Large intestine (tissue), 3 donors: ENCODE measurements at regions not wholly inside any gene's neighbourhood (a gene's known extent, or its start where the extent isn't known, plus 50 kb on each side); places are given as distances from the start of the nearest gene placed in this dataset.

Experiments used
- DNase-seq, 2 donors: peaks; one replicate each; pipeline versions ENCODE4 v3.0.0 to v3.0.0-alpha.2; 2013
- H3K27ac ChIP-seq: one replicate; pipeline ENCODE4 v1.5.1; 2013; ENCODE audit warnings: low read length
- H3K27me3 ChIP-seq: 2 replicates; pipeline ENCODE4 v1.6.1; 2013; ENCODE audit warnings: low read length; ENCODE audit not compliant: control insufficient read depth, insufficient read depth
- H3K36me3 ChIP-seq: 2 replicates; pipeline ENCODE4 v1.6.1; 2013; ENCODE audit warnings: low read length; ENCODE audit not compliant: control insufficient read depth, insufficient read depth
- H3K4me1 ChIP-seq: one replicate; pipeline ENCODE4 v1.6.1; 2013; ENCODE audit warnings: low read length; ENCODE audit not compliant: control insufficient read depth, insufficient read depth
- H3K4me3 ChIP-seq: one replicate; pipeline ENCODE4 v1.5.1; 2013; ENCODE audit warnings: low read length
- H3K9me3 ChIP-seq: one replicate; pipeline ENCODE4 v1.6.1; 2013; ENCODE audit warnings: mild to moderate bottlenecking, low read depth, low read length, moderate library complexity; ENCODE audit not compliant: control insufficient read depth
- WGBS: methylation state at CpG from one replicate; pipeline ENCODE4 v1.1.5; 2013; ENCODE audit warnings: low lambda C conversion rate; ENCODE audit not compliant: insufficient coverage; 5-methylcytosine and 5-hydroxymethylcytosine counted together

DNA sequence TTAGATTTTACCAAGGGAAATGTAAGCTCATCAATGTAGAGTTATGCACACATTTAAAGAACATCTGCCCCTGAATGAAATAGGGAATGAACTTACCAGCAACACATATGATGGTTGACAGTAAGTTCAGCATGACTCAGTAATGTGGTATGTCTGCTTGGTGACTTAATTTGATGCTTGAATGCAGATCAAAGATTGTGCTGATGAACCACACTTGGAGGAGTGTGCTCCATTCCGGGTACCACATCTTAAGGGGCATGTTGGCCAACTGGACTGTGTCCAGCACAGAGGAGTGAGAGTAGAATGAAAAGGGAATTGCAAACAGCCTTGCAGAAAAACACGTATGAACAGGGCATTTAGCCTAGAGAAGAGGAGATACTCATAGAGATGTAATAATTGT, 171.0 kb upstream of the RARB start:
- DNase-seq, result no peak
- Histone ChIP-seq H3K9me3 (no peaks in the 10 kb centered on the region), H3K4me3 (no peak overlapping the region), H3K27me3 (no peaks in the 10 kb centered on the region), H3K27ac (no peak overlapping the region), H3K4me1 (no peaks in the 10 kb centered on the region), H3K36me3 (no peaks in the 10 kb centered on the region)
- no CpG with 5 or more reads among the region's 2 CpGs for WGBS

DNA sequence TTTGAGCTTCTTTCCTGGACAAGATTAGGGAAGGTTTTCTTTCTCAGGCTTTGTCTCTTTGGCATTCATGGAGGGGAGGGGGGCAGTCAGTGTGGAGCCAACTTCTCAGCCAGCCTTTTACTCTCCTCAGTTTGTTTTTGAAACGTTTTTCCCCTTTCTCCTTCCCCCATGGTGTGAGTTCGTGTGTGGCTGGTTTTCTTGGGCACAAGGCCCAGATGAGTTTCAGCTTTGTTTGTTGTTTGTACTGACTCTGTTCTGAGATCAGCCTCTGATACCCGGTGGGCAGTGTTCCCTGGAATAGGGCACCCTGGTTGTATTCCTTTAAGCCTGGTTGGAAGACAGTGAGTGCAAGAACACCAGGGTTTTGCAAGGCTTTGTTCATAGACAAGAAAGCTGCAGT, 168.2 kb upstream of the RARB start:
- no peak for DNase-seq
- H3K9me3 ChIP-seq, result no peaks in the 10 kb centered on the region
- H3K27ac ChIP-seq, result no peak overlapping the region

DNA sequence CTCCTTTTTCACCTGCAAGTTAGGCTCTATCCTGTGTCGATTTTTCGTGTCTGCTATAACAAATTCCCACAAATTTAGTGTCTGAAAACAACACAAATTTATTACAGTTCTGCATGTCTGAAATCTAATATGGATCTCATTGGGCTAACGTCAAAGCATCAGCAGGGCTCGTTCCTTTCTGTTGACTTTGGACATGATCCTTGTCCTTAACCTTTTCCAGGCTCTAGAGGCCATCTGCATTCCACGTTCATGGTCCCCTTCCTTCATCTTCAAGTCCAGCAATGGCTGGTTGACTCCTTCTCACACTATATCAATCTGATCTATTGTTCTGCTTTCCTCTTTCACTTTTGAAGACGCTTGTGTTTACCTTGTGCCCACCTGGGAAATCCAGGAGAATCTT, 165.7 kb upstream of the RARB start:
- Histone ChIP-seq H3K27ac (no peak overlapping the region), H3K9me3 (no peaks in the 10 kb centered on the region), H3K36me3 (no peaks in the 10 kb centered on the region), H3K27me3 (no peaks in the 10 kb centered on the region), H3K4me3 (no peak overlapping the region), H3K4me1 (no peaks in the 10 kb centered on the region)
- 77% methylated on average over 3 of the region's 6 CpGs for WGBS
- DNase-seq, result no peak

More for the DNA sequence above, 168.2 kb upstream of the RARB start:
- H3K4me1 ChIP-seq, result no peaks in the 10 kb centered on the region
- H3K36me3 ChIP-seq, result no peaks in the 10 kb centered on the region
- no CpG with 5 or more reads among the region's 3 CpGs for WGBS
- H3K27me3 ChIP-seq, result no peaks in the 10 kb centered on the region
- no peak overlapping the region for H3K4me3 ChIP-seq

DNA sequence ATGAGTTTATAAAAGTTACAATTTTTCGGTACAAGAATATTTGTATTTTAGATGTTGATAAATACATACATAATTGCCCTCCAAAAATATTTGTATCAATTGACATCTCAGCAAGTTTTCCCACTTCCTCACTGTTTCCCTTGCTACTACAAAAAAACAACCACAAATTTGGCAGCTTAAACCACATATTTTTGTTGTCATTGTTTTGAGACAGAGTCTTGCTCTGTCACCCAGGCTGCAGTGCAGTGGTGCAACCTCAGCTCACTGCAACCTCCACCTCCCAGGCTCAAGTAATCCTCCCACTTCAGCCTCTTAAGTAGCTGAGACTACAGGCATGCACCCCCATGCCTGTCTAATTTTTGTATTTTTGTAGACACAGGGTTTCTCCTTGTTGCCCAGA, 162.8 kb upstream of the RARB start:
- H3K27ac ChIP-seq, result no peak overlapping the region
- WGBS, result no CpG with 5 or more reads among the region's 1 CpG
- H3K27me3 ChIP-seq, result no peaks in the 10 kb centered on the region
- no peak for DNase-seq
- H3K9me3 ChIP-seq, result no peaks in the 10 kb centered on the region
- H3K36me3 ChIP-seq, result no peaks in the 10 kb centered on the region
- H3K4me1 ChIP-seq, result no peaks in the 10 kb centered on the region
- no peak overlapping the region for H3K4me3 ChIP-seq

DNA sequence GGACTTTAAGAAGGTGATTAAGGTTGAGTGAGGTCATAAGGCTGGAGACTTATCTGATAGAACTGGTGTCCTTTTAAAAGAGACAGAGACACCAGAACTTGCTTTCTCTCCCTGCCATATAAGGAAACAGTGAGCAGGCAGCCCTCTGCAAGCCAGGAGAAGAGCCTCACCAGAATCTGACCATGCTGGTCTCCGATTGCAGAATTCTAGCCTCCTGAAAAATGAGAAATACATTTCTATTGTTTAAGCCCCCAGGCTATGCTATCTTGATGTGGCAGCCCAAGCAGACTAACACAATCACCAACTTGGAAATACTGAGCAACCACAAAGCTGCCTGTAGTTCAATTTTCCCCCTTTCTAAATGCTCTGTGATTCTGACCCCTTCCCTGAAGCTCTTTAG, 161.4 kb upstream of the RARB start:
- no CpG with 5 or more reads among the region's 1 CpG for WGBS

DNA sequence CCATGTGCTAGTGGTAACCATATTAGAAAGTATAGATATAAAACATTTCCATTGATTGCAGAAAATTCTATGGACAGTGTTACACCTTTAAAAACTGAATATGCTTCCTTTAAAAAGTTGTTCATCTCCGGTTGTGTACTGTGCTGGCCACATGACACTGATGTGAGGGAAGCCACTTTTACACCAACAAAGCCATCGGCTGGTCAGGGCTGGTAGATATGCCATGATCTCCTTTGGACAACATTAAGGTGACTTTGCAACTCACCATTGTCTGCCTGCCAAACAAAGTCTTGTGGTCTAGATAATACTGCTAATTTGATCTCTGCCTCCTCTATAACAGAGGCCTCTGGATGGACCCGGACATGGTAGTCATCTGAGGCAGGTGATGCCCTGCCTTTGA, 156.0 kb upstream of the RARB start:
- Histone ChIP-seq H3K27ac (no peak overlapping the region), H3K27me3 (no peaks in the 10 kb centered on the region), H3K9me3 (no peaks in the 10 kb centered on the region), H3K4me3 (no peak overlapping the region), H3K36me3 (no peaks in the 10 kb centered on the region), H3K4me1 (no peaks in the 10 kb centered on the region)
- no CpG with 5 or more reads among the region's 3 CpGs for whole genome bisulfite sequencing
- DNase-seq, result no peak

More for the DNA sequence above, 161.4 kb upstream of the RARB start:
- no peak overlapping the region for H3K4me3 ChIP-seq
- H3K36me3 ChIP-seq, result no peaks in the 10 kb centered on the region
- no peaks in the 10 kb centered on the region for H3K4me1 ChIP-seq
- H3K27me3 ChIP-seq, result no peaks in the 10 kb centered on the region
- DNase-seq, result no peak
- H3K9me3 ChIP-seq, result no peaks in the 10 kb centered on the region
- H3K27ac ChIP-seq, result no peak overlapping the region

DNA sequence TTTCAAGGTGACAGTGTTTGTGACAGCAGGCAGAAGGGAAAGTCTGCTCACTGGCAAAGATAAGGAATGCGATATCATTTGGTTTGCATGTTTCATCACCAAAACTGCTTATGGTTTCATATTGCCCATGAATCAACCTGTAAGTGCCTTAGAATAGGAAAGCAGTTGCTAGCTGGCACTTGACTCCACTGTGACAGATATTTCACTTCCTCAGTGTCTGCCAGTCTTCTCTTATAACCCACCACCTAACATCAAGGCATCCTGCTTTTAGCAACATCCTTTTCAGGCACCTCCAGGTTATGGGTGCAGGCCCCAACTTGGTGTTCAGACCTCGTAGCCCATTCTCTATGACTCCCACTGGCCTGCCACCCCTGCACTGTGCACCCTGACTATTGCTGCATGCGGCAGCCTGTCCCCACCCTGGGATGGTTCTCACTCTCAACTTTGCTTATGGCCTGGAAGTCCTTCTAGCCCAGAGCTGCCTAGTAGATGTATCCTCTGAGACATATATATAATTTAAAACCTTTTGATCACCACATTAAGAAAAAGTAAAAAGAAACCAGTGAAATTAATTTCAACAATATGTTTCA, 154.4 kb upstream of the RARB start:
- no peak overlapping the region for H3K27ac ChIP-seq
- no peaks in the 10 kb centered on the region for H3K4me1 ChIP-seq
- no CpG with 5 or more reads among the region's 3 CpGs for WGBS
- no peaks in the 10 kb centered on the region for H3K9me3 ChIP-seq
- H3K4me3 ChIP-seq, result no peak overlapping the region
- no peaks in the 10 kb centered on the region for H3K27me3 ChIP-seq
- H3K36me3 ChIP-seq, result no peaks in the 10 kb centered on the region
- DNase-seq, result no peak

DNA sequence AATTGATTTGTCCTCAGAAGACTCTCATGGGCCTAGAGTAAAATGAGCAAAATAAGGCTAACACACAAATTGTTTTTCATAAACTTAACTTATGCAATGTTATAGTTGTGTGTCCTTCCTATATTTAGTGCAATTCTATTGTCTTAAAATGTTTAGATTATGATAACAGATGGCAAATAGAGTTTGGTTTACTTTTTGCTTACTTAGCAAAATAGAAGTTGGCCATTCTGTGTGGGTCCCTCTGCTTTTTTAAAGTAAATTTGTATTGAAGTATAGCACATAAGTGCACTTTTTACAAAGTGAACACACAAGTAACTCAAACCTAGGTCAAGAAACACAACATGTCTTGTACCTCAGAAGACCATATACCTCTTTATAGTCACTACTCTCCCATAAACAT, 150.6 kb upstream of the RARB start:
- no peaks in the 10 kb centered on the region for H3K27me3 ChIP-seq
- no peaks in the 10 kb centered on the region for H3K4me1 ChIP-seq
- no peaks in the 10 kb centered on the region for H3K36me3 ChIP-seq
- H3K27ac ChIP-seq, result no peak overlapping the region
- H3K9me3 ChIP-seq, result no peaks in the 10 kb centered on the region
- DNase-seq, result no peak
- no peak overlapping the region for H3K4me3 ChIP-seq

DNA sequence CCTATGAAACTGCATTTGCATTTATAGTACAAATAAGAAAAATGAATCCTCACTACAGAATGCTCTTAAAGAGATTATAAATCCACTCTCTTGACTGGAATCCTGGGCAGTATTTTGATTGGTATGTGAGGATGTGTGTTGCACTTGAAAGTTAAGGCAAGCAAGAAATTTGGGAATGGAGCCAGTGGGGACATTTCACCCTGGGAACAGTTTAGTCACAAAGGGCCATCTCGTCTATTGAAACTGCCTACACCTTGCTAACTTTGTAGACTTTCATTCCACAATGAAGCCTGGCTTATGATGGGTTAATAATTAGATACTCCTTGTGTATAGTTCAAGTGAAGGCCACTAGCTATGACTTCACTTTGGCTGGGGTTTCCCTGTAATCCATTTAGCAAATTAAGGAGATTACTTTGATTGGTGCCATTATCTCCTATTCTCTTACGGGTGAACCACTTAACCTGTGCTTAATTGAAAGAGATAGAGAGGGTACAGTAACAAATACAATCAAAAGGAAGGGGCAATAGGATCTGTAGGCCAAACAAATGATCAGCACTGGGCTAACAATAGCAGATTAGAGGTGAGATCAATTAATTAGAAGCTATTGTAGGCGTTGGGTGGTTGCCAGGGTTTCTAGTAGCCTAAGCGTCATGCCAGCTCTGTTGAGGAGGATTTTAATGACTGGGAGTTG, 146.9 kb upstream of the RARB start:
- no peaks in the 10 kb centered on the region for H3K4me1 ChIP-seq
- H3K27ac ChIP-seq, result no peak overlapping the region
- no peak overlapping the region for H3K4me3 ChIP-seq
- H3K27me3 ChIP-seq, result no peaks in the 10 kb centered on the region
- no peak for DNase-seq
- no CpG with 5 or more reads among the region's 4 CpGs for WGBS
- no peaks in the 10 kb centered on the region for H3K9me3 ChIP-seq
- H3K36me3 ChIP-seq, result no peaks in the 10 kb centered on the region

DNA sequence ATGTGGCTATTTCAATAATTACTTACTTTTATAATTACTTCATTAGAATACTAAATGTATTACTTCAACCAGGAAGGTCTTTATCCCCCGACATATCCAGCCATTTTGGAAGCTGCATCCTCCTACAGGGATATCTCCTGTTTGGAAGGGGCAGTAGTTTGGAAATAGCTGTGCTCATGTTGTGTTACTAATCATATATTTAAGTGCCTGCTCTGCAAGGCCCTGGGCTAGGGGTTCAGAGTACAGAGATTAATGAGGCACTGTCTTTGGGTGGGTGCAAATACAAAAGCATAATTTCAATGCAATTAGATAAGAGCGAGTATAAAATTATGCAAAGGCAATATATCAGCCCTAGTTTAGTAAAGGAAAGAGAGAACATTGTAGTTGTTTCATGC, 146.3 kb upstream of the RARB start:
- Histone ChIP-seq H3K27ac (no peak overlapping the region), H3K27me3 (no peaks in the 10 kb centered on the region), H3K36me3 (no peaks in the 10 kb centered on the region), H3K9me3 (no peaks in the 10 kb centered on the region), H3K4me3 (no peak overlapping the region), H3K4me1 (no peaks in the 10 kb centered on the region)
- no peak for DNase-seq
- no CpG with 5 or more reads among the region's 2 CpGs for WGBS

DNA sequence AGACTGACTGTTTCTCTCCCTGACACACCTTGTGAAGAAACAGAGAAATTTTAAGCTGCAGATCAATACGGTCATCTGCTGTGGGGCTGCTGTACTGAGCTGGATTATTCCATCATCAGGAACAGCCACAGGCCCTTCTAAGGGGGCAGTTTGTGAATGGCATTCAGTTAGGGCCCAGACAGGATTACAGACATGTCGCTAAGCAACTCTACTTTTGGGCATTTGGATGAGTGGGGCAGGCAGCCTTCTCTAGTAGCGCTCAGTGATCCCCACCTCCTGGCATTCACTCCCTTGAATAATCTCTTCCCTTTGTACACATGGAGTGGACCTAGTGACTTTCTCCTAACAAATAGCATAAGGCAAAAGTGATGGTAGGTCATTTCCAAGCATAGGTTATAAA, 144.4 kb upstream of the RARB start:
- H3K27me3 ChIP-seq, result no peaks in the 10 kb centered on the region
- H3K27ac ChIP-seq, result no peak overlapping the region
- H3K36me3 ChIP-seq, result no peaks in the 10 kb centered on the region
- no peak for DNase-seq
- no peak overlapping the region for H3K4me3 ChIP-seq
- no CpG with 5 or more reads among the region's 3 CpGs for WGBS
- no peaks in the 10 kb centered on the region for H3K4me1 ChIP-seq
- no peaks in the 10 kb centered on the region for H3K9me3 ChIP-seq
